ENCODE measurements at regions not wholly inside any gene's neighbourhood (a gene's known extent, or its start where the extent isn't known, plus 50 kb on each side); places are given as distances from the start of the nearest gene placed in this dataset. TPM values are rescaled to one million over a fixed set of nuclear protein-coding genes. Genes with fewer than 3 reads are reported as not detected.
"Not testable (repeated sequence)": the region's sequence is repeated elsewhere in the genome, so short reads cannot be mapped to it uniquely, and the experiment has no call there.

GRCh38 chr4:170167678-170168077 lies 77.9 kb upstream of the AADAT start:
- H3K4me3 ChIP-seq (ENCODE audit: low read depth, low read length), result no peak overlapping the region
- no peak for TF ChIP-seq CTCF (IDR thresholded peaks at IDR 0.05; ENCODE audit: insufficient read depth, low read length)
- no peak for DNase-seq (ENCODE audit: low read depth)

- DNase-seq (ENCODE audit: low read depth); H3K4me3 ChIP-seq (ENCODE audit: low read depth, low read length): not testable (repeated sequence)
Measured at GRCh38 chr4:170166193-170166592, 76.4 kb upstream of the AADAT start.

GRCh38 chr4:170162416-170162815 lies 72.7 kb upstream of the AADAT start:
- no peak for TF ChIP-seq CTCF (IDR thresholded peaks at IDR 0.05; ENCODE audit: insufficient read depth, low read length)
- no peak for DNase-seq (ENCODE audit: low read depth)
- H3K4me3 ChIP-seq (ENCODE audit: low read depth, low read length), result no peak overlapping the region

GRCh38 chr4:170157670-170158069 lies 67.9 kb upstream of the AADAT start:
- TF ChIP-seq CTCF (IDR thresholded peaks at IDR 0.05; ENCODE audit: insufficient read depth, low read length), result no peak
- H3K4me3 ChIP-seq (ENCODE audit: low read depth, low read length), result no peak overlapping the region
- no peak for DNase-seq (ENCODE audit: low read depth)

- no peak for DNase-seq (ENCODE audit: low read depth)
- no peak overlapping the region for H3K4me3 ChIP-seq (ENCODE audit: low read depth, low read length)
- no peak for TF ChIP-seq CTCF (IDR thresholded peaks at IDR 0.05; ENCODE audit: insufficient read depth, low read length)
Measured at GRCh38 chr4:170145120-170145519, 55.4 kb upstream of the AADAT start.

- no peak for TF ChIP-seq CTCF (IDR thresholded peaks at IDR 0.05; ENCODE audit: insufficient read depth, low read length)
- peak; percentile 32 for DNase-seq (ENCODE audit: low read depth)
- H3K4me3 ChIP-seq (ENCODE audit: low read depth, low read length), result no peak overlapping the region
Measured at GRCh38 chr4:170139764-170140163, 50.0 kb upstream of the AADAT start.

Small RNA genes in the stretch of these regions (small RNA-seq; reads per million reads assigned to genes)
- gene AC097486.1 (not detected), gene MIR6082 (not detected), gene RNU6ATAC13P (not detected)
